ENCODE measurements at regions not wholly inside any gene's neighbourhood (a gene's known extent, or its start where the extent isn't known, plus 50 kb on each side); places are given as distances from the start of the nearest gene placed in this dataset.
"Not testable (repeated sequence)": the region's sequence is repeated elsewhere in the genome, so short reads cannot be mapped to it uniquely, and the experiment has no call there.

DNA sequence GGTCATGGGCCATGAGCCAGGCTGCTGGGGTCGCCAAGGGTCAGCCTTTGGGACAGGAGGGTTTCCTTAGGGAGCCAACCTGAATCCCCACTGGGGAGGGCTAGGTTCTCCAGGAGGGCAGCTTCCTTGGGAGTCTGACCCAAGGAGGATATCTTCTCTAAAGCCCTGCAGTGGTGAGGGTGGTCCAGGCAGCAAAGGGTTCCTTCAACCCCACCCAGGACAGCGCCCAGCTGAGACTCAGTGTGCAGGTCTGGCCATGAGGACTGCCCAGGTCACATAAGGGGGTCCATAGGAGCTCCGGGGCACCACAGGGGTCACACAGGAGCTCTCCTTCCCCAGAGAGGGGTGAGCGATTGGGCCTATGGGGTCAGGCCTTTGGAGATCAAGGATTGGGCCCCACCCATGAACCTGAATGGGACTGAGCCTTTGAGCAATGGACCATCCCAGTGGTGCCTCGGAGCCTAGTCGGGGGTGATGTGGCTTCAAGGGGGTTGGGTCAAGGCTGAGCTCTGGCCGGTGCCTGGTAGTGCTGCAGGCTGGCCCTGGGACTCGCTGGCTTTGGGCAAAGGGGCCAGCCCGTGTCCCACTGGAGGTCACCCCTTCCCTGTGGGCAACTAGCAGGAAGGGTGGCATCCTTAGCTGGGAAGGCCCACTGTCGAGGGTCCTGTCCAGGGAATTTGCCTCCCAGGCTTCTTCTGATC, 216.5 kb downstream of the SNRPN start:
- ATAC-seq: peak; percentile 15

GRCh38 chr15:25171856-25172687, 217.3 kb downstream of the SNRPN start:
- ATAC-seq: no peak

GRCh38 chr15:25172691-25173090, 217.9 kb downstream of the SNRPN start:
- ATAC-seq: no peak

DNA sequence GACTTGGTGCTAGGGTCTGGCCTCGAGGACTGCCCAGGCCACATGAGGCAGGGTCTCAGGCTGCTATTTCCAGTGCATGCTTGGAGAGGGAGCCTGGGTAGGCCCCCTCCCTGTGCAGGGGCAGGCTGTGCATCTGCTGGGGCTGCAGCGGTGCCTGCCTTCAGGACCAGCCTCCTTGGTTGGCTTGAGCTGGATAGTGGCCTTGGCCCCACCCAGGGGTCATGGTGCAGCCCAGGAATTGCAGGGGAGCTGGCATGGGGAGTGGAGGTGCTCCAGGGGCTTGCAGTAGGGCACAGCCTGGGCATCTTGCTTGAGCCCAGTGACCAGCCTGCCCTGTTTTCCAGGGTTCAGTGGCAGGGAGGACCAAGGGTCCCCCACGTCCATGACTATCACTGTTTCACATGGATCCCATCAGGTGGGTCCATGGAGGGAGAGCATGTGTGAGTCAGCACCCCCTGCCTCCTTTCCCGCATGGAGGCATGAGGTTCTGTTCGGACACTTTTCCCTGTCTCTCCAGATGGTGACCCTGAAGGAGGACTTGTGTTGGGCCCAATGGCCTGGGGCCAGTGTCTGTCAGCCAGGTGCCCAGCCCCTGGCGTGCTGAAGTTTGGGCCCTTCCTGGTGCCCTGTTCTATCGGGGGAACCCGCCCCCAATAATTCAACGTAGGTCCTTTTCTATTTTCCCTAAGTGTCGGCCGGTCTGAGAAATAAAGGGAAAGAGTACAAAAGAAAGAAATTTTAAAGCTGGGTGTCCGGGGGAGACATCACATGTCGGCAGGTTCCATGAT, 218.6 kb downstream of the SNRPN start:
- no peak for ATAC-seq

GRCh38 chr15:25174149-25174548, 219.4 kb downstream of the SNRPN start:
- ATAC-seq: not testable (repeated sequence)

DNA sequence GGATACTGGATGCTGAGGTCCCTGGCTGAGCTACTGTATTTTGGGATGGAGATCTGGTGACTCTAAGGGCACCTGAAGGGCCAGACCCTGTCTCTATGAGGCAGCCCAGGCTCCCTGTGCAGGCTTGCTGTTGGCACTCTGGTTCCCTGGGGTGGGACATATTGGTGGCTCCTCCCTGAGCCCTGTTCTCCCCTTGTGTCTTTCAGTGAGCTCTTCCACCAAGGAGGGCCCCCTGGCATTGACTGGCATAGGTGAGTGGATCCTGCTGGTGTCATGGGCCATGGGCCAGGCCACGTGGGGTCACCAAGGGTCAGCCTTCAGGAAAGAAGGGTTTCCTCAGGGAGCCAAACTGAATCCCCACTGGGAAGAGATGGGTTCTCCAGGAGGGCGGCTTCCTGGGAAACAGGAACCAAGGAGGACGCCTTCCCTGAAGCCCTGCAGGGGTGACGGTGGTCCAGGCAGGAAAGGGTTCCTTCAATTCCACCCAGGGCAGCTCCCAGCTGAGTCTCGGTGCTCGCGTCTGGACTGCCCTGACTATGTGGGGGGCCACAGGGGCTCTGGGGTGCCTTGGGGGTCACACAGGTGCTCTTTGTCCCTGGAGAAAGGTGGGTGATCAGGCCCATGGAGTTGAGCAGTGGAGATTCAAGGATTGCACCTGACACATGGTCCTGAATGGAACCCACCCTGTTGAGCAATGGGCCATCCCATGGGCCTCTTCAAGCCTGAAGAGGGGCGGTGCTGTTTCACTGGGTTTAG, 220.4 kb downstream of the SNRPN start:
- ATAC-seq: no peak

GRCh38 chr15:25175789-25176615, 221.2 kb downstream of the SNRPN start:
- ATAC-seq: no peak

DNA sequence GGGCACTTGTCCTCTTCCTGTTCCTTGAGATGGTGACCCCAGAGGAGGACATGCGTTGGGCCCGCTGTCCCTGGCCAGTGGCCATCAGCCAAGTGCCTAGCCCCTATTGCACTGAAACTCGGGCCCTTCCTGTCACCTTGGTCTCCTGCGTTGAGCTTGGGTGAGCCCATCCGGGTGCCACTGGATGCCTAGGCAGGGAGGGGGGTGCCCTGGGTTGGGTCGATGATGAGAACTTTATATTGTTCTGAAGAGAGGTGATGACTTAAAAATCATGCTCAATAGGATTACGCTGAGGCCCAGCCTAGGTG, 221.8 kb downstream of the SNRPN start:
- no peak for ATAC-seq

DNA sequence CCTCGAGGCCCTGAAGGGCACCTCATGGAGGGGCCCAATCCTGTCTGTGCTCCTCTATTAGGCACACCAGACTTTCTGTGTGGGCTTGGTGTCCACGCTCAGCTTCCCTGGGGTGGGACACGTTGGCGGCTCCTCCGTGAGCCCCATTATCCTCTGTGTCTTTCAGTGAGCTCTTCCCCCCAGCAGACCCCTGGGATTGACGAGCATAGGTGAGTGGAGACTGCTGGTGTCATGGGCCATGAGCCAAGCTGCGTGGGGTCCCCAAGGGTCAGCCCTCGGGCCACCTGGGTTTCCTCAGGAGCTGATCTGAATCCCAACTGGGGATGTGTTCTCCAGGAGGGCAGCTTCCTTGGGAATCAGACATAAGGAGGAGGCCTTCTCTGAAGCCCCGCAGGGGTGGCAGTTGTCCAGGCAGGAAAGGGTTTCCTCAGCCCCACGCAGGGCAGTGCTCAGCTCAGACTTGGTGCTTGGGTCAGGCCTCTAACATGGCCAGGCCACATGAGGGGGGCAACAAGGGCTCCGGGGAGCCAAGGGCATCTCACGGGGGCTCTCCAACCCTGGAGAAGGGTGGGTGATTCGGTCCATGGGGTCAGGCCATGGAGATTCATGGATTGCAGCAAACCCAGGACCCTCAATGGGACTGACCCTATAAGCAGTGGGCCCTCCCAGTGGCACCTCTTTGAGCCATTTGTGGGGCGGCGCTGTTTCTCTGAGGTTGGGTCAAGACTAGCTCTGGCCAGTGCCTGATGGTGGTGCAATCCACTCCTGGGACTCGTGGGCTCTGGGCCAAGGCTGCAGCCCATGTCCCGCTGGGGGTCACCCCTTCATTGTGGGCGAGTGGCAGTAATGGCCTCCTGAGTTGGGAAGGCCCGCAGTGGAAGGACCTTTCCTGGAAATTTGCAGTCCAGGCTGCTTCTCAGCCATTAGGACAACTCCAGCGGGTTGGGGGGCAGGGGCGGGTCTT, 222.5 kb downstream of the SNRPN start:
- no peak for ATAC-seq

- no peak for ATAC-seq
Measured at GRCh38 chr15:25177955-25178801, 223.4 kb downstream of the SNRPN start.

- ATAC-seq: no peak
Measured at GRCh38 chr15:25178835-25179672, 224.3 kb downstream of the SNRPN start.

GRCh38 chr15:25179673-25180511, 225.1 kb downstream of the SNRPN start:
- no peak for ATAC-seq

- ATAC-seq: no peak
Measured at GRCh38 chr15:25180606-25181292, 226.0 kb downstream of the SNRPN start.

DNA sequence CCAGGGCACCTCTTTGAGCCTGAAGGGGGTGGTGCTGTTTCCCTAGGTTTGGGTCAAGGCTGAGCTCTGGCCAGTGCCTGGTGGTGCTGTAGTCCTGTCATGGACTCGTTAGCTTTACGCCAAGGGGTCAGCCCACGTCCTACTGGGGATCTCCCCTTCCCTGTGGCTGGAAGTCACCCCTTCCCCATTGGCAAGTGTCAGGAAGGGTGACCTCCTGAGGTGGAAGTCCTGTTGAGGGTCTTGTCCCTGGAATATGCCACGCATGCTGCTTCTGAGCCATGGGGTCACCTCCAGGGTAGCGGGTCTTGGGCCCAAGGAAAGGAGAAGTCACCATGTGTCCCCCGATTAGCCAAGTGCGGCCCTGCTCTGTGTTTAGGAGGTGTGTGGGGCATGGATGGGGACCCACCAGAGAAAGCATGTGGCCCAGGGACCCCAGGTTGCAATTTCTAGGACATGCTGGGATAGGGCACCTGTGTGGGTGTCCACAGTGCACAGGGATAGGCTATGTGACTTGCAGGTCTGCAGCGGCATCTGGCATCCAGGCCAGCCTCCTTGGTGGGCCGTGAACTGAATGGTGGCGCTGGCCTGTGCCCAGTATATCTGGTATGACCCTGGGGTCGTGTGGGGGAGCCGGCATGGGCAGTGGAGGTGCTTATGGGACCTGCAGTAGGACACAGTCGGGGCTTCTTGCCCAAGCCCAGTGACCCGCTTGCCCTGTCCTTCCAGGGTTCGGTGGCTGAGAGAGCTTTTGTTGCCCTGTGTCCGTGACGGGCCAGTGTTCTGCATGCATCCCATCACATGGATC, 226.7 kb downstream of the SNRPN start:
- ATAC-seq: no peak

- no peak for ATAC-seq
Measured at GRCh38 chr15:25182098-25182478, 227.3 kb downstream of the SNRPN start.

Data from esophagus mucosa (tissue), 1 donor.